Spleen (tissue), 7 donors: ENCODE measurements at regions not wholly inside any gene's neighbourhood (a gene's known extent, or its start where the extent isn't known, plus 50 kb on each side); places are given as distances from the start of the nearest gene placed in this dataset.
"Not testable (repeated sequence)": the region's sequence is repeated elsewhere in the genome, so short reads cannot be mapped to it uniquely, and the experiment has no call there.

Source experiments
- POLR2A ChIP-seq, 3 donors: fragments of 450-650 bp; IDR thresholded peaks; one replicate each; pipeline ENCODE4 v1.5.1; 2017; ENCODE audit warnings: antibody characterized with exemption in 3 of 3, mild to moderate bottlenecking in 1 of 3
- POLR2AphosphoS5 ChIP-seq, 3 donors: sonication (generic); formaldehyde crosslinking; IDR thresholded peaks; one replicate each; pipeline ENCODE4 v1.5.1; 2017; ENCODE audit warnings: antibody characterized with exemption in 3 of 3
- TF ChIP-seq, protein P1 (sequence below), 11 experiments: fragments of 200-600 bp in 7 of 11; fragments of 450-650 bp in 4 of 11; sonication (generic) in 4 of 11; IDR thresholded peaks in 8 of 11; conservative IDR thresholded peaks in 3 of 11; 1 replicate in 7 of 11; 2 replicates in 4 of 11; pipeline versions ENCODE4 v1.4.0 to v1.8.0; 2016 to 2021; ENCODE audit warnings: antibody characterized with exemption in 11 of 11, inconsistent platforms in 4 of 11, mild to moderate bottlenecking in 1 of 11
- donor health status: DM: no; HTN: no; CAD: no; lungs with moderate emphysema.
- donor health status: DM: no; HTN: no; CAD: no.
- donor health status: DM: no; HTN: no; CAD: no.

DNA sequence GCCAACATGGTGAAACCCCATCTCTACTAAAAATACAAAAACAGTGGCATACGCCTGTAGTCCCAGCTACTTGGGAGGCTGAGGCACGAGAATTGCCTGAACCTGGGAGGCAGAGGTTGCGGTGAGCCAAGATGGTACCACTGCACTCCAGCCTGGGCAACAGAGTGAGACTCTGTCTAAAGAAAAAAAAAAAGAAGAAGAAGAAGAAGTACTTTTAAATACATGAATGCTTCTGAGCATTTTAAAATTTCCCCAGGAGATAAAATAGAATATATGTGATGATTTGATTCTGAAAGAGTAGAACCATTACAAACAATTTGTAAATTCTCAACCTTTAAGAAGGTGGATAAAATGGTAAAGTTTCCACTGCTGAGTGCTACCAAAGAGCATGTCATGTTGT lies 97.2 kb downstream of the PLEKHG1 start:
- TF ChIP-seq, protein P1, sequence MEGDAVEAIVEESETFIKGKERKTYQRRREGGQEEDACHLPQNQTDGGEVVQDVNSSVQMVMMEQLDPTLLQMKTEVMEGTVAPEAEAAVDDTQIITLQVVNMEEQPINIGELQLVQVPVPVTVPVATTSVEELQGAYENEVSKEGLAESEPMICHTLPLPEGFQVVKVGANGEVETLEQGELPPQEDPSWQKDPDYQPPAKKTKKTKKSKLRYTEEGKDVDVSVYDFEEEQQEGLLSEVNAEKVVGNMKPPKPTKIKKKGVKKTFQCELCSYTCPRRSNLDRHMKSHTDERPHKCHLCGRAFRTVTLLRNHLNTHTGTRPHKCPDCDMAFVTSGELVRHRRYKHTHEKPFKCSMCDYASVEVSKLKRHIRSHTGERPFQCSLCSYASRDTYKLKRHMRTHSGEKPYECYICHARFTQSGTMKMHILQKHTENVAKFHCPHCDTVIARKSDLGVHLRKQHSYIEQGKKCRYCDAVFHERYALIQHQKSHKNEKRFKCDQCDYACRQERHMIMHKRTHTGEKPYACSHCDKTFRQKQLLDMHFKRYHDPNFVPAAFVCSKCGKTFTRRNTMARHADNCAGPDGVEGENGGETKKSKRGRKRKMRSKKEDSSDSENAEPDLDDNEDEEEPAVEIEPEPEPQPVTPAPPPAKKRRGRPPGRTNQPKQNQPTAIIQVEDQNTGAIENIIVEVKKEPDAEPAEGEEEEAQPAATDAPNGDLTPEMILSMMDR (IDR thresholded peaks at IDR 0.05 in 8 of 11, conservative IDR thresholded peaks at IDR 0.05 in 3 of 11) = not testable (repeated sequence)
- not testable (repeated sequence) for TF ChIP-seq POLR2AphosphoS5, POLR2A (IDR thresholded peaks at IDR 0.05)
